ENCODE measurements at regions not wholly inside any gene's neighbourhood (a gene's known extent, or its start where the extent isn't known, plus 50 kb on each side); places are given as distances from the start of the nearest gene placed in this dataset.

GRCh38 chr4:13102092-13102742 lies 381.9 kb downstream of the RAB28 start:
- DNase-seq (ENCODE audit: low spot score), result no peak
- Histone ChIP-seq H3K9ac (ENCODE audit: low read depth in 1 of 2, low read length in 2 of 2) (no peak overlapping the region), H3K27ac (ENCODE audit: low read depth in 1 of 2, low read length in 2 of 2) (no peak overlapping the region), H3K9me3 (ENCODE audit: control insufficient read depth in 4 of 4, low read length in 3 of 4) (peaks cover 0 to 3% (median 0%) of the 10 kb centered on the region in 4 donors), H3K4me1 (ENCODE audit: control insufficient read depth in 4 of 4, insufficient read depth in 4 of 4, low read length in 3 of 4) (no peaks in the 10 kb centered on the region), H3K36me3 (ENCODE audit: control insufficient read depth in 4 of 4, insufficient read depth in 3 of 4, low read depth in 1 of 4, low read length in 3 of 4) (no peaks in the 10 kb centered on the region), H3K4me3 (ENCODE audit: low read depth in 1 of 3, low read length in 3 of 3) (no peak overlapping the region), H3K27me3 (ENCODE audit: control insufficient read depth in 4 of 4, insufficient read depth in 4 of 4, low read length in 3 of 4) (no peaks in the 10 kb centered on the region)
- TF ChIP-seq GABPA (IDR thresholded peaks at IDR 0.05 in 1 of 2, conservative IDR thresholded peaks at IDR 0.05 in 1 of 2), result no peak
- TF ChIP-seq YY1 (IDR thresholded peaks at IDR 0.05), result no peak
- no peak for TF ChIP-seq EGR1 (IDR thresholded peaks at IDR 0.05; ENCODE audit: low read depth in 2 of 2)
- no peak for TF ChIP-seq FOXA2 (IDR thresholded peaks at IDR 0.05)
- TF ChIP-seq RXRA (IDR thresholded peaks at IDR 0.05), result no peak
- no peak for TF ChIP-seq FOXA1 (IDR thresholded peaks at IDR 0.05)
- TF ChIP-seq TAF1 (conservative IDR thresholded peaks at IDR 0.05), result no peak
- no peak for TF ChIP-seq ZBTB33 (IDR thresholded peaks at IDR 0.05)
- no peak for TF ChIP-seq JUND (IDR thresholded peaks at IDR 0.05)
- WGBS, result 93% methylated on average over 6 of the region's 6 CpGs

GRCh38 chr4:13097971-13098370 lies 386.2 kb downstream of the RAB28 start:
- 89% methylated on average over 3 of the region's 3 CpGs for WGBS
- H3K4me1 ChIP-seq (ENCODE audit: control insufficient read depth in 4 of 4, insufficient read depth in 4 of 4, low read length in 3 of 4), result no peaks in the 10 kb centered on the region
- no peak for DNase-seq (ENCODE audit: low spot score)
- no peaks in the 10 kb centered on the region for H3K36me3 ChIP-seq (ENCODE audit: control insufficient read depth in 4 of 4, insufficient read depth in 3 of 4, low read depth in 1 of 4, low read length in 3 of 4)
- no peaks in the 10 kb centered on the region for H3K9me3 ChIP-seq (ENCODE audit: control insufficient read depth in 4 of 4, low read length in 3 of 4)
- no peak for TF ChIP-seq RAD21 (IDR thresholded peaks at IDR 0.05)
- TF ChIP-seq ZBTB33 (IDR thresholded peaks at IDR 0.05), result no peak
- no peak for TF ChIP-seq TAF1 (conservative IDR thresholded peaks at IDR 0.05)
- TF ChIP-seq GABPA (IDR thresholded peaks at IDR 0.05 in 1 of 2, conservative IDR thresholded peaks at IDR 0.05 in 1 of 2), result no peak
- TF ChIP-seq FOXA1 (IDR thresholded peaks at IDR 0.05), result no peak
- no peak for TF ChIP-seq HNF4G (IDR thresholded peaks at IDR 0.05)
- TF ChIP-seq EGR1 (IDR thresholded peaks at IDR 0.05; ENCODE audit: low read depth in 2 of 2), result no peak
- no peak for TF ChIP-seq ATF3 (IDR thresholded peaks at IDR 0.05)
- no peak for TF ChIP-seq SP1 (IDR thresholded peaks at IDR 0.05)
- no peak for TF ChIP-seq JUND (IDR thresholded peaks at IDR 0.05)
- no peak for TF ChIP-seq FOXA2 (IDR thresholded peaks at IDR 0.05)
- no peak for TF ChIP-seq CTCF (IDR thresholded peaks at IDR 0.05; ENCODE audit: low read depth, low read length, missing input control)
- no peak for TF ChIP-seq NR2F2 (IDR thresholded peaks at IDR 0.05)
- TF ChIP-seq YY1 (IDR thresholded peaks at IDR 0.05), result no peak
- TF ChIP-seq RXRA (IDR thresholded peaks at IDR 0.05), result no peak
- TF ChIP-seq HNF4A (conservative IDR thresholded peaks at IDR 0.05), result no peak
- TF ChIP-seq MAX (IDR thresholded peaks at IDR 0.05), result no peak
- TF ChIP-seq REST (IDR thresholded peaks at IDR 0.05), result no peak
- H3K27ac ChIP-seq (ENCODE audit: low read depth in 1 of 2, low read length in 2 of 2), result no peak overlapping the region
- H3K27me3 ChIP-seq (ENCODE audit: control insufficient read depth in 4 of 4, insufficient read depth in 4 of 4, low read length in 3 of 4), result no peaks in the 10 kb centered on the region
- no peak overlapping the region for H3K4me3 ChIP-seq (ENCODE audit: low read depth in 1 of 3, low read length in 3 of 3)
- no peak overlapping the region for H3K9ac ChIP-seq (ENCODE audit: low read depth in 1 of 2, low read length in 2 of 2)
